ENCODE measurements at regions not wholly inside any gene's neighbourhood (a gene's known extent, or its start where the extent isn't known, plus 50 kb on each side); places are given as distances from the start of the nearest gene placed in this dataset.
A peak's percentile ranks its signal among the peaks of the same experiment; 100 is the strongest.

GRCh38 chr9:75623462-75623861 lies 267.0 kb upstream of the PCSK5 start:
- no peaks in the 10 kb centered on the region for H3K4me1 Mint-ChIP-seq
- peaks cover 0 to 1% of the 10 kb centered on the region in 2 donors for H3K9me3 Mint-ChIP-seq
- no peaks in the 10 kb centered on the region for H3K36me3 Mint-ChIP-seq
- H3K27ac Mint-ChIP-seq, result no peak overlapping the region
- ATAC-seq (replicated peaks) (no peak), DNase-seq (no peak)
- no peak overlapping the region for H3K4me3 Mint-ChIP-seq
- peaks cover 4 to 12% of the 10 kb centered on the region in 2 donors for H3K27me3 Mint-ChIP-seq

GRCh38 chr9:75624998-75625397 lies 265.5 kb upstream of the PCSK5 start:
- no peak overlapping the region for H3K4me3 Mint-ChIP-seq
- peaks cover 4 to 12% of the 10 kb centered on the region in 2 donors for H3K27me3 Mint-ChIP-seq
- no peaks in the 10 kb centered on the region for H3K4me1 Mint-ChIP-seq
- no peak for DNase-seq
- H3K36me3 Mint-ChIP-seq, result no peaks in the 10 kb centered on the region
- no peak overlapping the region for H3K27ac Mint-ChIP-seq
- no peaks in the 10 kb centered on the region for H3K9me3 Mint-ChIP-seq
- no peak for ATAC-seq (replicated peaks)

GRCh38 chr9:75626860-75627259 lies 263.6 kb upstream of the PCSK5 start:
- no peak for ATAC-seq (replicated peaks)
- Mint-ChIP-seq H3K27ac (no peak overlapping the region), H3K27me3 (peaks cover 4 to 12% of the 10 kb centered on the region in 2 donors), H3K4me1 (no peaks in the 10 kb centered on the region), H3K36me3 (no peaks in the 10 kb centered on the region), H3K9me3 (no peaks in the 10 kb centered on the region), H3K4me3 (no peak overlapping the region)
- no peak for DNase-seq

- no peaks in the 10 kb centered on the region for H3K9me3 Mint-ChIP-seq
- no peak overlapping the region for H3K4me3 Mint-ChIP-seq
- no peak overlapping the region for H3K27ac Mint-ChIP-seq
- H3K36me3 Mint-ChIP-seq, result no peaks in the 10 kb centered on the region
- ATAC-seq (replicated peaks) (no peak), DNase-seq (no peak)
- H3K4me1 Mint-ChIP-seq, result no peaks in the 10 kb centered on the region
- H3K27me3 Mint-ChIP-seq, result peaks cover 0 to under 1% of the 10 kb centered on the region in 2 donors
Measured at GRCh38 chr9:75628952-75629351, 261.5 kb upstream of the PCSK5 start.

- Mint-ChIP-seq H3K4me1 (peaks cover 0 to 6% of the 10 kb centered on the region in 2 donors), H3K4me3 (no peak overlapping the region), H3K9me3 (no peaks in the 10 kb centered on the region), H3K27ac (no peak overlapping the region), H3K36me3 (no peaks in the 10 kb centered on the region), H3K27me3 (no peaks in the 10 kb centered on the region)
- no peak for DNase-seq
- no peak for ATAC-seq (replicated peaks)
Measured at GRCh38 chr9:75633451-75634057, 256.9 kb upstream of the PCSK5 start.

- no peak overlapping the region for H3K4me3 Mint-ChIP-seq
- peaks cover 0 to 6% of the 10 kb centered on the region in 2 donors for H3K4me1 Mint-ChIP-seq
- H3K27ac Mint-ChIP-seq, result no peak overlapping the region
- H3K9me3 Mint-ChIP-seq, result no peaks in the 10 kb centered on the region
- DNase-seq (no peak), ATAC-seq (replicated peaks) (peak in 1 of 2 donors; percentile 45)
- H3K27me3 Mint-ChIP-seq, result no peaks in the 10 kb centered on the region
- no peaks in the 10 kb centered on the region for H3K36me3 Mint-ChIP-seq
Measured at GRCh38 chr9:75636427-75637045, 253.9 kb upstream of the PCSK5 start.

GRCh38 chr9:75639971-75640610 lies 250.4 kb upstream of the PCSK5 start:
- H3K9me3 Mint-ChIP-seq, result no peaks in the 10 kb centered on the region
- H3K4me1 Mint-ChIP-seq, result peaks cover 0 to 6% of the 10 kb centered on the region in 2 donors
- no peaks in the 10 kb centered on the region for H3K27me3 Mint-ChIP-seq
- no peaks in the 10 kb centered on the region for H3K36me3 Mint-ChIP-seq
- DNase-seq (no peak), ATAC-seq (replicated peaks) (peak in 1 of 2 donors; percentile 42)
- no peak overlapping the region for H3K27ac Mint-ChIP-seq
- no peak overlapping the region for H3K4me3 Mint-ChIP-seq

- DNase-seq (no peak), ATAC-seq (replicated peaks) (no peak)
- no peak overlapping the region for H3K27ac Mint-ChIP-seq
- no peaks in the 10 kb centered on the region for H3K27me3 Mint-ChIP-seq
- H3K4me1 Mint-ChIP-seq, result no peaks in the 10 kb centered on the region
- no peaks in the 10 kb centered on the region for H3K9me3 Mint-ChIP-seq
- H3K4me3 Mint-ChIP-seq, result no peak overlapping the region
- H3K36me3 Mint-ChIP-seq, result no peaks in the 10 kb centered on the region
Measured at GRCh38 chr9:75642522-75642921, 248.0 kb upstream of the PCSK5 start.

GRCh38 chr9:75644649-75645048 lies 245.8 kb upstream of the PCSK5 start:
- H3K27ac Mint-ChIP-seq, result no peak overlapping the region
- DNase-seq (no peak), ATAC-seq (replicated peaks) (no peak)
- no peaks in the 10 kb centered on the region for H3K9me3 Mint-ChIP-seq
- no peaks in the 10 kb centered on the region for H3K27me3 Mint-ChIP-seq
- no peak overlapping the region for H3K4me3 Mint-ChIP-seq
- H3K4me1 Mint-ChIP-seq, result no peaks in the 10 kb centered on the region
- no peaks in the 10 kb centered on the region for H3K36me3 Mint-ChIP-seq

GRCh38 chr9:75648034-75648433 lies 242.4 kb upstream of the PCSK5 start:
- H3K27ac Mint-ChIP-seq, result no peak overlapping the region
- no peaks in the 10 kb centered on the region for H3K36me3 Mint-ChIP-seq
- no peaks in the 10 kb centered on the region for H3K27me3 Mint-ChIP-seq
- ATAC-seq (replicated peaks) (no peak), DNase-seq (no peak)
- H3K4me3 Mint-ChIP-seq, result no peak overlapping the region
- no peaks in the 10 kb centered on the region for H3K9me3 Mint-ChIP-seq
- no peaks in the 10 kb centered on the region for H3K4me1 Mint-ChIP-seq

- Mint-ChIP-seq H3K9me3 (no peaks in the 10 kb centered on the region), H3K27me3 (no peaks in the 10 kb centered on the region), H3K4me1 (no peaks in the 10 kb centered on the region), H3K4me3 (no peak overlapping the region), H3K27ac (no peak overlapping the region), H3K36me3 (no peaks in the 10 kb centered on the region)
- ATAC-seq (replicated peaks), result no peak
- no peak for DNase-seq
Measured at GRCh38 chr9:75649060-75649459, 241.4 kb upstream of the PCSK5 start.

- H3K4me3 Mint-ChIP-seq, result no peak overlapping the region
- DNase-seq, result no peak
- H3K27me3 Mint-ChIP-seq, result no peaks in the 10 kb centered on the region
- no peaks in the 10 kb centered on the region for H3K9me3 Mint-ChIP-seq
- no peak for ATAC-seq (replicated peaks)
- H3K4me1 Mint-ChIP-seq, result no peaks in the 10 kb centered on the region
- no peaks in the 10 kb centered on the region for H3K36me3 Mint-ChIP-seq
- H3K27ac Mint-ChIP-seq, result no peak overlapping the region
Measured at GRCh38 chr9:75651709-75652108, 238.8 kb upstream of the PCSK5 start.

- H3K4me1 Mint-ChIP-seq, result no peaks in the 10 kb centered on the region
- no peak for ATAC-seq (replicated peaks)
- H3K4me3 Mint-ChIP-seq, result no peak overlapping the region
- DNase-seq, result no peak
- H3K27me3 Mint-ChIP-seq, result no peaks in the 10 kb centered on the region
- no peaks in the 10 kb centered on the region for H3K9me3 Mint-ChIP-seq
- H3K27ac Mint-ChIP-seq, result no peak overlapping the region
- no peaks in the 10 kb centered on the region for H3K36me3 Mint-ChIP-seq
Measured at GRCh38 chr9:75653335-75653734, 237.1 kb upstream of the PCSK5 start.

GRCh38 chr9:75653750-75654149 lies 236.7 kb upstream of the PCSK5 start:
- no peak for DNase-seq
- no peak for ATAC-seq (replicated peaks)
- no peak overlapping the region for H3K4me3 Mint-ChIP-seq
- H3K36me3 Mint-ChIP-seq, result no peaks in the 10 kb centered on the region
- H3K9me3 Mint-ChIP-seq, result no peaks in the 10 kb centered on the region
- H3K4me1 Mint-ChIP-seq, result no peaks in the 10 kb centered on the region
- no peak overlapping the region for H3K27ac Mint-ChIP-seq
- H3K27me3 Mint-ChIP-seq, result no peaks in the 10 kb centered on the region

- Mint-ChIP-seq H3K4me3 (no peak overlapping the region), H3K9me3 (peaks cover 0 to 2% of the 10 kb centered on the region in 2 donors), H3K4me1 (no peaks in the 10 kb centered on the region), H3K27ac (no peak overlapping the region), H3K36me3 (no peaks in the 10 kb centered on the region), H3K27me3 (no peaks in the 10 kb centered on the region)
- ATAC-seq (replicated peaks) (no peak), DNase-seq (no peak)
Measured at GRCh38 chr9:75657015-75657414, 233.5 kb upstream of the PCSK5 start.
